SK-N-SH treated with all-trans-retinoic acid at 6 μM for 48 hours (cell line): ENCODE measurements at regions not wholly inside any gene's neighbourhood (a gene's known extent, or its start where the extent isn't known, plus 50 kb on each side); places are given as distances from the start of the nearest gene placed in this dataset.

Source experiments
- ATAC-seq: fragments of 200-7000 bp; cut with Tn5 transposase; 3 replicates; pipeline ENCODE4 v1.9.1; 2020; ENCODE audit warnings: mild to moderate bottlenecking, moderate library complexity
- ARNTL ChIP-seq: fragments of 450-650 bp; formaldehyde crosslinking; IDR thresholded peaks from 2 replicates; pipeline ENCODE4 v1.5.0; 2020; ENCODE audit warnings: low read depth, mild to moderate bottlenecking, moderate library complexity, borderline replicate concordance
- BACH2 ChIP-seq: fragments of 250-450 bp; sonication (Bioruptor Pico); IDR thresholded peaks from 2 replicates; pipeline ENCODE4 v1.9.0; 2021; ENCODE audit warnings: mild to moderate bottlenecking, borderline replicate concordance
- CREB5 ChIP-seq: fragments of 250-450 bp; sonication (Bioruptor Pico); IDR thresholded peaks from 2 replicates; pipeline ENCODE4 v1.5.1; 2020; ENCODE audit warnings: low read depth, mild to moderate bottlenecking, moderate library complexity
- CSDC2 ChIP-seq: fragments of 250-450 bp; sonication (Bioruptor Pico); IDR thresholded peaks from 2 replicates; pipeline ENCODE4 v1.5.0; 2020; ENCODE audit warnings: mild to moderate bottlenecking, moderate library complexity
- CSRNP3 ChIP-seq: fragments of 250-450 bp; sonication (Bioruptor Pico); IDR thresholded peaks from 2 replicates; pipeline ENCODE4 v1.5.1; 2021; ENCODE audit warnings: mild to moderate bottlenecking, moderate library complexity
- ESRRG ChIP-seq: fragments of 250-450 bp; sonication (Bioruptor Pico); IDR thresholded peaks from 2 replicates; pipeline ENCODE4 v1.6.1; 2021; ENCODE audit warnings: mild to moderate bottlenecking
- ISL1 ChIP-seq: fragments of 250-450 bp; sonication (Bioruptor Pico); IDR thresholded peaks from 2 replicates; pipeline ENCODE4 v2.1.2; 2022; ENCODE audit warnings: mild to moderate bottlenecking, moderate library complexity
- OSR1 ChIP-seq: fragments of 250-450 bp; sonication (Bioruptor Pico); IDR thresholded peaks from 2 replicates; pipeline ENCODE4 v1.8.0; 2022; ENCODE audit warnings: moderate library complexity, mild to moderate bottlenecking, inconsistent platforms
- PATZ1 ChIP-seq: fragments of 250-450 bp; sonication (Bioruptor Pico); IDR thresholded peaks from 2 replicates; pipeline ENCODE4 v1.8.0; 2020; ENCODE audit warnings: mild to moderate bottlenecking, moderate library complexity, borderline replicate concordance
- POU6F1 ChIP-seq: fragments of 250-450 bp; sonication (Bioruptor Pico); IDR thresholded peaks from 2 replicates; pipeline ENCODE4 v1.8.0; 2021; ENCODE audit warnings: low read depth, mild to moderate bottlenecking, moderate library complexity, borderline replicate concordance
- PPARA ChIP-seq: fragments of 250-450 bp; sonication (Bioruptor Pico); IDR thresholded peaks from 2 replicates; pipeline ENCODE4 v1.5.0; 2020; ENCODE audit warnings: mild to moderate bottlenecking, borderline replicate concordance
- RARB ChIP-seq: fragments of 250-450 bp; sonication (Bioruptor Pico); IDR thresholded peaks from 2 replicates; pipeline ENCODE4 v1.8.0; 2021; ENCODE audit warnings: mild to moderate bottlenecking, moderate library complexity
- SNAI2 ChIP-seq: fragments of 250-450 bp; sonication (Bioruptor Pico); IDR thresholded peaks from 2 replicates; pipeline ENCODE4 v1.5.0; 2020; ENCODE audit warnings: mild to moderate bottlenecking, moderate library complexity
- TCF4 ChIP-seq: fragments of 250-450 bp; sonication (Bioruptor Pico); IDR thresholded peaks from 2 replicates; pipeline ENCODE4 v1.8.0; 2021; ENCODE audit warnings: mild to moderate bottlenecking, moderate library complexity, borderline replicate concordance
- TOX ChIP-seq: fragments of 250-450 bp; sonication (Bioruptor Pico); IDR thresholded peaks from 2 replicates; pipeline ENCODE4 v1.8.0; 2021; ENCODE audit warnings: mild to moderate bottlenecking, moderate library complexity, borderline replicate concordance
- TSHZ2 ChIP-seq: fragments of 250-450 bp; sonication (Bioruptor Pico); IDR thresholded peaks from 2 replicates; pipeline ENCODE4 v1.5.0; 2020; ENCODE audit warnings: mild to moderate bottlenecking, moderate library complexity
- ZC3H10 ChIP-seq: fragments of 250-450 bp; sonication (Bioruptor Pico); IDR thresholded peaks from 2 replicates; pipeline ENCODE4 v1.5.1; 2021; ENCODE audit warnings: mild to moderate bottlenecking, moderate library complexity
- ZFP30 ChIP-seq: fragments of 450-650 bp; formaldehyde crosslinking; IDR thresholded peaks from 2 replicates; pipeline ENCODE4 v1.5.0; 2022; ENCODE audit warnings: mild to moderate bottlenecking, moderate library complexity
- ZNF565 ChIP-seq: fragments of 450-650 bp; formaldehyde crosslinking; conservative IDR thresholded peaks from 2 replicates; pipeline ENCODE4 v1.5.0; 2020; ENCODE audit warnings: low read depth, mild to moderate bottlenecking, moderate library complexity
- ZNF70 ChIP-seq: fragments of 450-650 bp; formaldehyde crosslinking; IDR thresholded peaks from 2 replicates; pipeline ENCODE4 v1.5.0; 2020; ENCODE audit warnings: mild to moderate bottlenecking, moderate library complexity
- ZNF8 ChIP-seq: fragments of 450-650 bp; formaldehyde crosslinking; IDR thresholded peaks from 2 replicates; pipeline ENCODE4 v1.5.0; 2020; ENCODE audit warnings: mild to moderate bottlenecking, moderate library complexity

- TF ChIP-seq TCF4 (CRISPR knock-in tag): no peak
- TF ChIP-seq PPARA: no peak
- TF ChIP-seq OSR1 (CRISPR knock-in tag): no peak
- no peak for TF ChIP-seq TOX (CRISPR knock-in tag)
- TF ChIP-seq ZNF8 (CRISPR knock-in tag): no peak
- no peak for TF ChIP-seq PATZ1 (CRISPR knock-in tag)
- TF ChIP-seq ISL1 (CRISPR knock-in tag): no peak
- TF ChIP-seq TSHZ2 (CRISPR knock-in tag): no peak
- no peak for TF ChIP-seq CREB5 (CRISPR knock-in tag)
- TF ChIP-seq CSDC2 (CRISPR knock-in tag): no peak
- TF ChIP-seq BACH2 (CRISPR knock-in tag): no peak
- TF ChIP-seq ZFP30: no peak
- TF ChIP-seq RARB (CRISPR knock-in tag): no peak
- no peak for TF ChIP-seq SNAI2
- TF ChIP-seq CSRNP3 (CRISPR knock-in tag): no peak
- TF ChIP-seq POU6F1 (CRISPR knock-in tag): no peak
- no peak for TF ChIP-seq ESRRG (CRISPR knock-in tag)
- TF ChIP-seq ZC3H10 (CRISPR knock-in tag): no peak
- TF ChIP-seq ZNF70 (CRISPR knock-in tag): no peak
- no peak for ATAC-seq
Measured at GRCh38 chr17:12492450-12492849, 173.2 kb upstream of the MYOCD start.

GRCh38 chr17:12505866-12506265 is 159.8 kb upstream of the MYOCD start:
- TF ChIP-seq RARB (CRISPR knock-in tag) (no peak), CSRNP3 (CRISPR knock-in tag) (no peak)
- no peak for ATAC-seq

GRCh38 chr17:12507026-12507595 is 158.6 kb upstream of the MYOCD start:
- TF ChIP-seq ARNTL (CRISPR knock-in tag) (no peak), ZFP30 (no peak), ZNF8 (CRISPR knock-in tag) (no peak), TCF4 (CRISPR knock-in tag) (no peak), ZNF565 (CRISPR knock-in tag) (no peak), SNAI2 (no peak), POU6F1 (CRISPR knock-in tag) (no peak), CSDC2 (CRISPR knock-in tag) (no peak)
- no peak for ATAC-seq
